ENCODE measurements at regions not wholly inside any gene's neighbourhood (a gene's known extent, or its start where the extent isn't known, plus 50 kb on each side); places are given as distances from the start of the nearest gene placed in this dataset.

DNA sequence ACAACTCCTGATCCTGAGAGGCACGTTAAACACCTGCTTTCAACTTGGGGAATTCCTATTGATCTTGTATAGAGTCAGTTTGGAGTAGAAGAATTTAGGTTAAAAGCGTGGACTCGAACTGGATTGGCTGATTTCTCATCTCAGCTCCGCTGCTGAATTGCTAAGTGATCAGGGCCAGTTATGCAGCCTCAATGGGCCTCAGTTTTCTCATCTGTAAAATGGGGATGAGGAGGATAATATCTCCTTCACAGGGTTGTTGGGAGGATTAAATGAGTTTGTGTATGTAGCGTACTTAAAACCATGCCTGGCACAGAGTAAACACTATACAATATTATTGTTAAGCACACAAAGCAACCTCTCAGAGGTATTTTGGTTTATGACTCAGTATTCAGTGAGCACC lies 53.2 kb upstream of the HEPHL1 start:
- Histone ChIP-seq H3K9ac (ENCODE audit: low read length) (no peak overlapping the region), H3K79me2 (ENCODE audit: low read length) (no peaks in the 10 kb centered on the region), H3K36me3 (replicated peaks; ENCODE audit: insufficient read depth, low read length) (no peaks in the 10 kb centered on the region), H4K20me1 (ENCODE audit: insufficient read depth, low read length) (no peaks in the 10 kb centered on the region), H2AFZ (ENCODE audit: low read length) (no peak overlapping the region), H3K4me3 (ENCODE audit: low read length) (no peak overlapping the region), H3K9me3 (replicated peaks; ENCODE audit: insufficient read depth, low read length) (no peaks in the 10 kb centered on the region), H3K27me3 (replicated peaks; ENCODE audit: insufficient read depth, low read length) (no peaks in the 10 kb centered on the region), H3F3A (ENCODE audit: insufficient read depth, low read length) (no peaks in the 10 kb centered on the region), H3K4me2 (ENCODE audit: low read depth, low read length) (no peak overlapping the region), H3K27ac (ENCODE audit: low read length) (no peak overlapping the region), H3K4me1 (ENCODE audit: low read length) (no peaks in the 10 kb centered on the region), H3K9me2 (replicated peaks; ENCODE audit: insufficient read depth, low read length) (no peaks in the 10 kb centered on the region)
- TF ChIP-seq EZH2phosphoT487 (IDR thresholded peaks at IDR 0.05; ENCODE audit: low read length) (no peak), EZH2 (optimal IDR thresholded peaks at IDR 0.05; ENCODE audit: low read depth, low read length) (no peak)
- TF ChIP-seq, protein P1, sequence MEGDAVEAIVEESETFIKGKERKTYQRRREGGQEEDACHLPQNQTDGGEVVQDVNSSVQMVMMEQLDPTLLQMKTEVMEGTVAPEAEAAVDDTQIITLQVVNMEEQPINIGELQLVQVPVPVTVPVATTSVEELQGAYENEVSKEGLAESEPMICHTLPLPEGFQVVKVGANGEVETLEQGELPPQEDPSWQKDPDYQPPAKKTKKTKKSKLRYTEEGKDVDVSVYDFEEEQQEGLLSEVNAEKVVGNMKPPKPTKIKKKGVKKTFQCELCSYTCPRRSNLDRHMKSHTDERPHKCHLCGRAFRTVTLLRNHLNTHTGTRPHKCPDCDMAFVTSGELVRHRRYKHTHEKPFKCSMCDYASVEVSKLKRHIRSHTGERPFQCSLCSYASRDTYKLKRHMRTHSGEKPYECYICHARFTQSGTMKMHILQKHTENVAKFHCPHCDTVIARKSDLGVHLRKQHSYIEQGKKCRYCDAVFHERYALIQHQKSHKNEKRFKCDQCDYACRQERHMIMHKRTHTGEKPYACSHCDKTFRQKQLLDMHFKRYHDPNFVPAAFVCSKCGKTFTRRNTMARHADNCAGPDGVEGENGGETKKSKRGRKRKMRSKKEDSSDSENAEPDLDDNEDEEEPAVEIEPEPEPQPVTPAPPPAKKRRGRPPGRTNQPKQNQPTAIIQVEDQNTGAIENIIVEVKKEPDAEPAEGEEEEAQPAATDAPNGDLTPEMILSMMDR (IDR thresholded peaks at IDR 0.05; ENCODE audit: low read length) = no peak
- no peak for DNase-seq

DNA sequence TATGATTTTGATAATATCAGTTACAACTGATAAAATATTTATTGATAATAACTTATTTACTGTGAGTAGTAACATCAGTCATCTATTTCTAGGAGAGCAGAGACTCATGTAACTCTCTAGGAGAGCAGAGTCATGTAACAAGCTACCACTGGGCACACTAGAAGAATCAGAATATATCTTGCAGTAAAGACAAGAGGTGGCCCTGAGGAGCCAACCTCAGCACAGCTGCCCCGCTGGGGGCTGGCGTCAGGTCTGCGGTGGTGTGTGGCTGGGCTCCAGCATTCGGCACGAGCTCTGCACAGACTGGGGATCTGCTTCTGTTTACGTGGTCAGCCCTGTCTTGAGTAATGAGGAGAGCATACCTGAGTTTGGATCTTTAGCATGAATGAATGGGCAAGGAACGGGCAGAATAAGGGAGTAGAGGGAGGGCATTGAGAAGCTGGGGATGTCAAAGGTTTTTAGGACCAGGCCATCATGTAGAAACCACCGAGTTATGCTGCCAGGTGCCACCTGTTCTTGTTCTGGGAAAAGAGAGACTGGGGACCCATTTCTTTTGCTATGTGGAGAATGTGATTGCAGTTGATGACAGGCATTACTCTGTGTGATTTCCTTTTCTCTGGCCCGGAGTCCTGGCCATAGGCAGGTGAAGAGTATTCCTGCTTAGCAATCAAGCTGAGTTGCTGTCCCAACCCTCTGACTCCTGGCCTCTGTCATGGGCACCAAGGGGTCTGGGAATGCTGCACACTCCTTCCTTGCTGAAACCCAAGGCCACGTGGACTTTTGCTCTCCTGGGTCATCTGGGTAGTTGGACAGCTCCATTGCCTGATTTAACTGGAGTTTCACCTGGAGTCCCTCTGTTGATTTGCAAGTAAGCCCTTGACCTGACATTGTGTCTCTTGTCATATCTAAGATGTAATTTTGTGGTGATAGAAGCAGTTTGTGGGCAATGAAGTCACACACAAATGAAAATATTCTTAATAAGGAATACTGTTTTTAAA lies 50.9 kb upstream of the HEPHL1 start:
- no peaks in the 10 kb centered on the region for H3F3A ChIP-seq (ENCODE audit: insufficient read depth, low read length)
- H3K36me3 ChIP-seq (replicated peaks; ENCODE audit: insufficient read depth, low read length) = no peaks in the 10 kb centered on the region
- no peaks in the 10 kb centered on the region for H3K79me2 ChIP-seq (ENCODE audit: low read length)
- no peaks in the 10 kb centered on the region for H3K9me2 ChIP-seq (replicated peaks; ENCODE audit: insufficient read depth, low read length)
- H3K4me1 ChIP-seq (ENCODE audit: low read length) = no peaks in the 10 kb centered on the region
- no peak overlapping the region for H3K27ac ChIP-seq (ENCODE audit: low read length)
- no peaks in the 10 kb centered on the region for H4K20me1 ChIP-seq (ENCODE audit: insufficient read depth, low read length)
- H3K9ac ChIP-seq (ENCODE audit: low read length) = no peak overlapping the region
- no peak overlapping the region for H3K4me3 ChIP-seq (ENCODE audit: low read length)
- no peaks in the 10 kb centered on the region for H3K9me3 ChIP-seq (replicated peaks; ENCODE audit: insufficient read depth, low read length)
- no peak overlapping the region for H2AFZ ChIP-seq (ENCODE audit: low read length)
- no peak overlapping the region for H3K4me2 ChIP-seq (ENCODE audit: low read depth, low read length)
- H3K27me3 ChIP-seq (replicated peaks; ENCODE audit: insufficient read depth, low read length) = no peaks in the 10 kb centered on the region
- TF ChIP-seq, protein P1 (IDR thresholded peaks at IDR 0.05; ENCODE audit: low read length) = no peak
- TF ChIP-seq EZH2 (optimal IDR thresholded peaks at IDR 0.05; ENCODE audit: low read depth, low read length) (no peak), EZH2phosphoT487 (IDR thresholded peaks at IDR 0.05; ENCODE audit: low read length) (no peak)
- no peak for DNase-seq

All from MM.1S (cell line).